ENCODE measurements at regions not wholly inside any gene's neighbourhood (a gene's known extent, or its start where the extent isn't known, plus 50 kb on each side); places are given as distances from the start of the nearest gene placed in this dataset.

DNA sequence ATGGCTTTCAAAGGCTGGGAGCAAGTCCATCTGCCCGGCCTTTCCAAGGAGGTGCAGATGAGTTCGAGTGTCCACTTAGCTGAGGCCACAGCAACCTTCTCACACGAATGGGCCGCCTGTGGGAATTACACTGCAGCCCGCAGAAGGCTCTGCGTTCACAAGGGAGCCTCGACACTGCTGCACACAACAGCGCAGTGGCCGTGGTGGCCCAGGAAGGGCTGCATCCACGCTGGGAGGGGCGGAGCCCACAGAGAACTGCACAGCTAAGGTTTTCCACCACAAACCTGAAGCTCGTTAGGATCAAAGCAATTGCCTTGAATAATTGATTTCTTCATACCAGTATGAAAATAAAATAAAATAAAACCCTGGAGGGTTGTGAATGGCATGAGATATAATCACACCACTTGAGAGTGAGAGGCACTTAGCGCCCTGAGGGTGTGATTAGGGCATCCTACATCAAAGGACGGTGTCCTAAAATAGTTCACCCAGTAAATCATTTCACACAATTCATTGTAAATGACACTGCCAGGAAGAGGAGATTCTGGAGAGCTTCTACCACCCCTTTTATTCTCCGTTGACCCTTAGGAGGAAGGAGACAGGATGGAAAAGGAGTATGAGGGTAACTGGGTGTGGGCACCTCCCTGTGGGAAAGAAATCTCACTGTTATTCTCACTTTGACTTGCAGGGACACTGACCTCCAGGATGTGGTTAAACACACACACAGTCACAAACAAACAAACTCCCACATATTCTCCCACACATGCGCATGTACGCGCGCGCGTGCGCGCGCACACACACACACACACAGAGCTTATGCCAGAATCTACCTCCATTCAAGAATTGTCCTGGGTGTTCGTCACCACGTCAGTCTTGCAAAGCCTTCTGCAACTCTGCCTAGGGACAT is 256.6 kb upstream of the ID2 start:
- DNase-seq = no peak
- TF ChIP-seq, protein P1, sequence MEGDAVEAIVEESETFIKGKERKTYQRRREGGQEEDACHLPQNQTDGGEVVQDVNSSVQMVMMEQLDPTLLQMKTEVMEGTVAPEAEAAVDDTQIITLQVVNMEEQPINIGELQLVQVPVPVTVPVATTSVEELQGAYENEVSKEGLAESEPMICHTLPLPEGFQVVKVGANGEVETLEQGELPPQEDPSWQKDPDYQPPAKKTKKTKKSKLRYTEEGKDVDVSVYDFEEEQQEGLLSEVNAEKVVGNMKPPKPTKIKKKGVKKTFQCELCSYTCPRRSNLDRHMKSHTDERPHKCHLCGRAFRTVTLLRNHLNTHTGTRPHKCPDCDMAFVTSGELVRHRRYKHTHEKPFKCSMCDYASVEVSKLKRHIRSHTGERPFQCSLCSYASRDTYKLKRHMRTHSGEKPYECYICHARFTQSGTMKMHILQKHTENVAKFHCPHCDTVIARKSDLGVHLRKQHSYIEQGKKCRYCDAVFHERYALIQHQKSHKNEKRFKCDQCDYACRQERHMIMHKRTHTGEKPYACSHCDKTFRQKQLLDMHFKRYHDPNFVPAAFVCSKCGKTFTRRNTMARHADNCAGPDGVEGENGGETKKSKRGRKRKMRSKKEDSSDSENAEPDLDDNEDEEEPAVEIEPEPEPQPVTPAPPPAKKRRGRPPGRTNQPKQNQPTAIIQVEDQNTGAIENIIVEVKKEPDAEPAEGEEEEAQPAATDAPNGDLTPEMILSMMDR (IDR thresholded peaks at IDR 0.05) = no peak
- TF ChIP-seq POLR2AphosphoS5 (IDR thresholded peaks at IDR 0.05) (no peak), POLR2A (IDR thresholded peaks at IDR 0.05) (no peak), EP300 (IDR thresholded peaks at IDR 0.05; ENCODE audit: low read depth) (no peak)
- no peaks in the 10 kb centered on the region for H3K36me3 ChIP-seq
- no peaks in the 10 kb centered on the region for H3K27me3 ChIP-seq
- H3K9me3 ChIP-seq = no peaks in the 10 kb centered on the region
- intact Hi-C loops (cut with DNase I; ENCODE audit: low total_unique reads) = no loop called here
- 88 to 90% methylated on average over 4 to 26 of the region's 26 CpGs for WGBS, 2 donors (ENCODE audit: low coverage in 1 of 2)
- in situ Hi-C loops (cut with MboI; ENCODE audit: low pct_ligation_motif_present in 1 of 4, low pct_unique_long_range_greater_than_20kb in 1 of 4, low sequenced_read_pairs in 3 of 4) = no loop called here
- H3K27ac ChIP-seq = no peak overlapping the region
- H3K4me3 ChIP-seq = no peak overlapping the region
- H3K4me1 ChIP-seq = no peaks in the 10 kb centered on the region

DNA sequence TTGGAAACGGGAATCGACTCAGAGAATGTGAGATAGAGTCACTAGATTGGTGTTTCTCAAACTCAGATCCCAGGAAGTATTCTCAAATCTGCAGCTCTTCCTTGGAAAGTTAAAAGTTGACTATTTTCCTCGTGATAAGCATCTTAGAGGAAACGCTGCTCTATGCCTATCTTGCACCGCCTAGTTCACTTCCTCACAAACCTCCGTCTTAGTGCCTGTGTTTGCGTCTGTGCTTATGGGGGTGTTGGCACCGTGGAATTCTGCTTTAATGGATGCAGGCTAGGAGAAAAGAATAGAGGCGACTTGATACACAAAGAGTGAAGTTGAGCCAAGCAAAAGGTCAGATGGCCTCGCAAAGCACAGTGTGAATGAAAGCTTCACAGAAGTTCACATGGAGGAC is 255.3 kb upstream of the ID2 start:
- Histone ChIP-seq H3K27ac (no peak overlapping the region), H3K4me3 (no peak overlapping the region), H3K4me1 (no peaks in the 10 kb centered on the region), H3K36me3 (no peaks in the 10 kb centered on the region), H3K9me3 (no peaks in the 10 kb centered on the region), H3K27me3 (no peaks in the 10 kb centered on the region)
- in situ Hi-C loops (cut with MboI; ENCODE audit: low pct_ligation_motif_present in 1 of 4, low pct_unique_long_range_greater_than_20kb in 1 of 4, low sequenced_read_pairs in 3 of 4) (no loop called here), intact Hi-C loops (cut with DNase I; ENCODE audit: low total_unique reads) (no loop called here)
- no peak for DNase-seq
- TF ChIP-seq, protein P1 (IDR thresholded peaks at IDR 0.05) = no peak
- TF ChIP-seq POLR2A (IDR thresholded peaks at IDR 0.05) = no peak
- TF ChIP-seq EP300 (IDR thresholded peaks at IDR 0.05; ENCODE audit: low read depth) = no peak
- no peak for TF ChIP-seq POLR2AphosphoS5 (IDR thresholded peaks at IDR 0.05)
- WGBS, 2 donors (ENCODE audit: low coverage in 1 of 2) = 83 to 86% methylated on average over 9 to 10 of the region's 10 CpGs

DNA sequence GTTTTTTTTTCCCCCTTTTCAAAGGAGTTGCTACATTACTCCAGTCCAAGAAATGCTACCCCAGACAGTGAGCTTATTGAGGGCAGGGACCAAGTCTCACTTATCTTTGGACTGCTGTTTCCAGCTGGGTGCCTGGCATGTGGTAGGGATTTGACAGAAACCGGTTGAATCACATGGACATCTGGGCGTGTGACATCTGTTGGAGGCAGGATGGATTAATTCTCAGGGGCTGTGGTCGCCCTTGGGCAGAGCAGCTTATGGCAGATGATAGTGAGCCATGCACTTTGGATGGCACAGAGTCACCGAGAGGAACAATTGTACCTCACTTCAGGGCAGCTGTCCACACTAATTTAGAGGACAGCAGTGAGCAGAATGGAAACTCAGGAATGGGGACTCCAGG is 254.6 kb upstream of the ID2 start:
- Histone ChIP-seq H3K9me3 (no peaks in the 10 kb centered on the region), H3K27ac (no peak overlapping the region), H3K4me1 (no peaks in the 10 kb centered on the region), H3K27me3 (no peaks in the 10 kb centered on the region), H3K36me3 (no peaks in the 10 kb centered on the region), H3K4me3 (no peak overlapping the region)
- in situ Hi-C loops (cut with MboI; ENCODE audit: low pct_ligation_motif_present in 1 of 4, low pct_unique_long_range_greater_than_20kb in 1 of 4, low sequenced_read_pairs in 3 of 4) = no loop called here
- intact Hi-C loops (cut with DNase I; ENCODE audit: low total_unique reads) = no loop called here
- no peak for DNase-seq
- TF ChIP-seq, protein P1 (IDR thresholded peaks at IDR 0.05) = no peak
- TF ChIP-seq EP300 (IDR thresholded peaks at IDR 0.05; ENCODE audit: low read depth) (no peak), POLR2A (IDR thresholded peaks at IDR 0.05) (no peak), POLR2AphosphoS5 (IDR thresholded peaks at IDR 0.05) (no peak)
- WGBS, 2 donors (ENCODE audit: low coverage in 1 of 2) = 73 to 91% methylated on average over 3 to 4 of the region's 4 CpGs

DNA sequence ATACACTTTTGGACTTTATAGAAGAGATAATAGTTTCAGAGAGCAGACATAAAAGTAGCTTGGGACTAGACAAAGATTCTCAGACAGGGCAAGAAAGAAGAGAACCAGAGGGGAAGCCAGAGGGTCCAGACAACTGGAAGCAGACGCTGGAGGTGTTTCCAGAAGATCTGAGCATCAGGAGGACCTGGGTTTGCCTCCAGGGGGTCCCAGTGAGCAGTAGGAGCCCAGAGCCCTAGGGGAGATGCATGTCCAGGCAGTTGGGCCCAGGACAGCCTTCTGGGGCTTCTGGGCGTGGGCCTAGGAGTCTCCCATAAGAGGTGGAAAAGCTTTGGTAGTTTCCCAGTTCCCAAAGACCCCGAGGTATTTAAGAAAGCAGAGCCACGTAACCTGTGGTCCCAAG is 251.2 kb upstream of the ID2 start:
- TF ChIP-seq POLR2A (IDR thresholded peaks at IDR 0.05) = no peak
- no peaks in the 10 kb centered on the region for H3K9me3 ChIP-seq
- intact Hi-C loops (cut with DNase I; ENCODE audit: low total_unique reads) = no loop called here
- H3K36me3 ChIP-seq = no peaks in the 10 kb centered on the region
- H3K4me1 ChIP-seq = peaks cover 0 to 9% (median 0%) of the 10 kb centered on the region in 4 donors
- WGBS, 2 donors (ENCODE audit: low coverage in 1 of 2) = 92 to 100% methylated on average over 1 to 4 of the region's 4 CpGs
- H3K27me3 ChIP-seq = no peaks in the 10 kb centered on the region
- H3K4me3 ChIP-seq = no peak overlapping the region
- no peak for DNase-seq
- in situ Hi-C loops (cut with MboI; ENCODE audit: low pct_ligation_motif_present in 1 of 4, low pct_unique_long_range_greater_than_20kb in 1 of 4, low sequenced_read_pairs in 3 of 4) = no loop called here
- H3K27ac ChIP-seq = no peak overlapping the region
